ENCODE measurements at regions not wholly inside any gene's neighbourhood (a gene's known extent, or its start where the extent isn't known, plus 50 kb on each side); places are given as distances from the start of the nearest gene placed in this dataset.

DNA sequence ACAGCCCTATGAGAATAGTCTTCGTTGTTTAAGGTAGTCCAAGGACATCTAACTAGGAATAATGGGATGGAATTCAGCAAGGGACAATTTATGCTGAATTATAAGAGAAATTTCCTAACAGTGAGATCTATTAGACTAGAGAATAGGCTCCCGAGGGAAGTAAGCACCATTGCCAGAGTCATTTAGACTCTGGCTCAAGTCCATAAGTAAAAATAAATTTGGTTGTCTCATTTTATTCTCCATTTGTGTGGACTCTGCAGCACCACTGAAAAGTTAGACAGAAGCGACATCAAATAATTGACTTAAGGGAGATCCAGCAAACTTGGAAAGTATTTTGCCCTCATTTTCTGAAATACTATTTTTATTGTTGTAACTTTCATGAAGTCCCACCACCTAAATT, 129.3 kb upstream of the SMIM21 start:
- TF ChIP-seq, protein P1, sequence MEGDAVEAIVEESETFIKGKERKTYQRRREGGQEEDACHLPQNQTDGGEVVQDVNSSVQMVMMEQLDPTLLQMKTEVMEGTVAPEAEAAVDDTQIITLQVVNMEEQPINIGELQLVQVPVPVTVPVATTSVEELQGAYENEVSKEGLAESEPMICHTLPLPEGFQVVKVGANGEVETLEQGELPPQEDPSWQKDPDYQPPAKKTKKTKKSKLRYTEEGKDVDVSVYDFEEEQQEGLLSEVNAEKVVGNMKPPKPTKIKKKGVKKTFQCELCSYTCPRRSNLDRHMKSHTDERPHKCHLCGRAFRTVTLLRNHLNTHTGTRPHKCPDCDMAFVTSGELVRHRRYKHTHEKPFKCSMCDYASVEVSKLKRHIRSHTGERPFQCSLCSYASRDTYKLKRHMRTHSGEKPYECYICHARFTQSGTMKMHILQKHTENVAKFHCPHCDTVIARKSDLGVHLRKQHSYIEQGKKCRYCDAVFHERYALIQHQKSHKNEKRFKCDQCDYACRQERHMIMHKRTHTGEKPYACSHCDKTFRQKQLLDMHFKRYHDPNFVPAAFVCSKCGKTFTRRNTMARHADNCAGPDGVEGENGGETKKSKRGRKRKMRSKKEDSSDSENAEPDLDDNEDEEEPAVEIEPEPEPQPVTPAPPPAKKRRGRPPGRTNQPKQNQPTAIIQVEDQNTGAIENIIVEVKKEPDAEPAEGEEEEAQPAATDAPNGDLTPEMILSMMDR (IDR thresholded peaks at IDR 0.05; ENCODE audit: insufficient read depth, low read depth, low read length), result no peak
- TF ChIP-seq EZH2 (IDR thresholded peaks at IDR 0.05; ENCODE audit: insufficient read depth, low read length), result no peak

Data from astrocyte (in vitro differentiated cells and primary cell).